Ascending aorta (tissue), 2 donors: ENCODE measurements at regions not wholly inside any gene's neighbourhood (a gene's known extent, or its start where the extent isn't known, plus 50 kb on each side); places are given as distances from the start of the nearest gene placed in this dataset.

Source experiments
- DNase-seq, 2 donors: peaks; one replicate each; pipeline ENCODE4 v3.0.0-alpha.2; 2019; ENCODE audit warnings: low spot score in 2 of 2
- H3K27ac ChIP-seq, 2 donors: fragments of 200-600 bp; sonication (generic); one replicate each; pipeline ENCODE4 v1.5.1; 2016 to 2017; ENCODE audit warnings: mild to moderate bottlenecking in 1 of 2
- H3K27me3 ChIP-seq: fragments of 200-600 bp; sonication (generic); one replicate; pipeline ENCODE4 v1.5.1; 2017
- H3K36me3 ChIP-seq, 2 donors: fragments of 200-600 bp; sonication (generic); one replicate each; pipeline ENCODE4 v1.5.1; 2016
- H3K4me1 ChIP-seq, 2 donors: fragments of 200-600 bp; sonication (generic); one replicate each; pipeline ENCODE4 v1.5.1; 2016 to 2017; ENCODE audit warnings: mild to moderate bottlenecking in 1 of 2
- H3K4me3 ChIP-seq, 2 donors: fragments of 200-600 bp; sonication (generic); one replicate each; pipeline ENCODE4 v1.5.1; 2016 to 2017; ENCODE audit warnings: mild to moderate bottlenecking in 1 of 2
- H3K9me3 ChIP-seq, 2 donors: fragments of 200-600 bp; sonication (generic); one replicate each; pipeline ENCODE4 v1.5.1; 2016
- intact Hi-C: fragments of 100-400 bp; cut with DNase I; formaldehyde crosslinking; loops from one replicate; pipeline ENCODE4 v1.15.1; 2023
- TF ChIP-seq, protein P1 (sequence below), 3 experiments: fragments of 200-600 bp in 2 of 3; fragments of 450-650 bp in 1 of 3; sonication (generic) in 2 of 3; IDR thresholded peaks; one replicate each; pipeline ENCODE4 v1.5.1; 2016 to 2019; ENCODE audit warnings: antibody characterized with exemption in 3 of 3, mild to moderate bottlenecking in 1 of 3, moderate library complexity in 1 of 3

DNA sequence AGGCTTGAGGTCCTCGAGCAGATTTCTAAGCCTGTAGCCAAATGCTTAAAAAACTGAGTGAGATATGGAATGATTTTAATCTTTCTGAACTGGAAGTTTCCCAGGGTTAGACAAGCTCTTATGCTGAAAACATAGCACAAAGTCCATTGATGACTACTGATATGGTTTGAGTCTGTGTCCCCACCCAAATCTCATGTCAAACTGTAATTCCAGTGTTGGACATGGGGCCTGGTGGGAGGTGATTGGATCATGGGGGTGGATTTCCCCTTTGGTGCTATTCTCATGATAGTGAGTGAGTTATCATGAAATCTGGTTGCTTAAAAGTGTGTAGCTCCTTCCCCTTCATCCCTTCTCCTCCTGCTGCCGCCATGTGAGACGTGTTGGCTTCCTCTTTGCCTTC is 454.9 kb downstream of the SPRY1 start:
- Histone ChIP-seq H3K4me3 (no peak overlapping the region), H3K36me3 (no peaks in the 10 kb centered on the region), H3K27ac (no peak overlapping the region), H3K9me3 (no peaks in the 10 kb centered on the region), H3K4me1 (no peaks in the 10 kb centered on the region), H3K27me3 (no peaks in the 10 kb centered on the region)
- no peak for DNase-seq
- TF ChIP-seq, protein P1, sequence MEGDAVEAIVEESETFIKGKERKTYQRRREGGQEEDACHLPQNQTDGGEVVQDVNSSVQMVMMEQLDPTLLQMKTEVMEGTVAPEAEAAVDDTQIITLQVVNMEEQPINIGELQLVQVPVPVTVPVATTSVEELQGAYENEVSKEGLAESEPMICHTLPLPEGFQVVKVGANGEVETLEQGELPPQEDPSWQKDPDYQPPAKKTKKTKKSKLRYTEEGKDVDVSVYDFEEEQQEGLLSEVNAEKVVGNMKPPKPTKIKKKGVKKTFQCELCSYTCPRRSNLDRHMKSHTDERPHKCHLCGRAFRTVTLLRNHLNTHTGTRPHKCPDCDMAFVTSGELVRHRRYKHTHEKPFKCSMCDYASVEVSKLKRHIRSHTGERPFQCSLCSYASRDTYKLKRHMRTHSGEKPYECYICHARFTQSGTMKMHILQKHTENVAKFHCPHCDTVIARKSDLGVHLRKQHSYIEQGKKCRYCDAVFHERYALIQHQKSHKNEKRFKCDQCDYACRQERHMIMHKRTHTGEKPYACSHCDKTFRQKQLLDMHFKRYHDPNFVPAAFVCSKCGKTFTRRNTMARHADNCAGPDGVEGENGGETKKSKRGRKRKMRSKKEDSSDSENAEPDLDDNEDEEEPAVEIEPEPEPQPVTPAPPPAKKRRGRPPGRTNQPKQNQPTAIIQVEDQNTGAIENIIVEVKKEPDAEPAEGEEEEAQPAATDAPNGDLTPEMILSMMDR (IDR thresholded peaks at IDR 0.05): no peak
- intact Hi-C loops: no loop called here

DNA sequence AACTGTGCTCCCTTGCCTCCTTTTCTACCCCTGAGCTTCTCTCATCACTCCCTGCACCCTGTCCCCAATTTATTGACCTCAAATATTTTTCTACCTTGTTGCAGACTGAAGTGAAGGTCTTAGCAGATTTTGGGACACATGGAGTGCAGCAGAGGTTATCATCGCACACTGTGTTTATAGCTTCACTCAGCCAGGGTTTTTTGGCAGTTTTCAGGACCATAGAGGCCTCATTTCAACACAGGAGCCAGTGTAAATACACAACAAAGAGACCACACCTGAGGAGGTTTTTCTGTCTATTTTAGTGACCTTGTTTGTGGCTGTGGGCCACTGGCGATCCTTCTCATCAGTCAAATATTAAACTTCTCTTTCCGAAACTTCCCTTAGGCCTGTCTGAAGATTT is 457.1 kb downstream of the SPRY1 start:
- intact Hi-C loops: no loop called here
- H3K27me3 ChIP-seq: no peaks in the 10 kb centered on the region
- H3K4me3 ChIP-seq: no peak overlapping the region
- H3K9me3 ChIP-seq: no peaks in the 10 kb centered on the region
- DNase-seq: no peak
- TF ChIP-seq, protein P1 (IDR thresholded peaks at IDR 0.05): no peak
- no peaks in the 10 kb centered on the region for H3K36me3 ChIP-seq
- H3K4me1 ChIP-seq: peaks cover 0 to 5% of the 10 kb centered on the region in 2 donors
- no peak overlapping the region for H3K27ac ChIP-seq

DNA sequence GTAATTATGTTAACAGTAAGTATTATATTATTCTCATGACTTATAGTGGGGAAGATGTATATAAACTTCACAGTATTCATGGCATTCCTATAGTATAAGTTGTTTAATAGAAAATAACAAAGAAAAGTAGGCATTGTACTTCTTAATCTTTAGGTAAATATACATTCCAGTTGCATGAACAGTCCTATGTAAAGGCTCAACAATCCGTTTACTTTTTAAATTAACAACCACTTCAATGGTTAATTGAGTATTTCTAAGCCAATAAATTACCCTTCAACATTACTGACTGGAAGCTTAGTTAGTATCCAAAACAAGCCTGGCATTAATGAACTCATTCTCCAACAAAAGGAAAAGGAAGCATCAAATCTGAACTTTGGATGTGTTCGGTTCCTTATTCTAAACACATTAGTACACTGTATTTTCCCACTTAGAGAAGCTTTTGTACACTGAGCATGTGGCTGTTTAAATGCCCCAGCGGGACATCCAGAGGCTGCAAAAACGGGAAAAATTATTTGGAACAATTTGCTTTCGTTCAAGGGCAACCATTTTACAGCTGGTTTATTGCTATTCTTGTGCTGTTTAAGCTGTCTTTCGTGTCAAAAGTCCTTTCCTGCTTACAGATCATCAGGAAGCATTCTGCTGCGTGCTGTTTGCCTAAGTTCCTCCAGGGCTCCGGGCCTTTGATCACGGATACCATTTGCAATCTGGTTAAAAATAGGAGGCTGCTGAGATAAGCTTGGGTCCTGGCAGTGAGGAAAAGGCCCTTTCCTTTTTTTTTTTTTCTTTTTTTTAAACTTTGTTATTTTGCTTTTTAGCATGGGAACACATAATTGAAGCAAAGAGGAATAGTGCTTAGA is 460.3 kb downstream of the SPRY1 start:
- peak overlapping the region; percentile 42 to 51 for H3K27ac ChIP-seq
- no peaks in the 10 kb centered on the region for H3K27me3 ChIP-seq
- peak overlapping the region; percentile 9 to 38 for H3K4me3 ChIP-seq
- no peak for DNase-seq
- H3K4me1 ChIP-seq: peaks cover 0 to 5% of the 10 kb centered on the region in 2 donors
- intact Hi-C loops: no loop called here
- TF ChIP-seq, protein P1 (IDR thresholded peaks at IDR 0.05): peak in 1 of 3 experiments; percentile 7
- H3K9me3 ChIP-seq: no peaks in the 10 kb centered on the region
- H3K36me3 ChIP-seq: no peaks in the 10 kb centered on the region

DNA sequence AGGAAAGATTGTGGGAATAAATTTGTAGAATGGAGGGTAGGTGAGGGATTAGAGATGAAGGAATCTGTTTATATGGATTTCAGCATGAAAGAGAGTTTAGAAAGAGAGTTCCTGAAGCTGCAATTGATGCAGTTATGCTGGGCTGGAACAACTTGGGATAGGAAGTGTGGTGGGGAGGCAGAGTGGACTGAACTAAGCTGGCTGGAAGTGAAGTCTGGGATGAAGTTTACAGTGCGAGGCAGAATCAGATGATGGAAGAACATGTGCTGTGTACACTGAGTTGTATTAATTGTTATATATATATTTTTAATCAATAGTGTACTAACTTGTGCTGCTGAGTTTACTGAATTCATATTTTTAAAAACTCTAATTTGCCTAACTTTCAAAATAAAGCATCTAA is 461.9 kb downstream of the SPRY1 start:
- Histone ChIP-seq H3K4me1 (peaks cover 0 to 5% of the 10 kb centered on the region in 2 donors), H3K27ac (no peak overlapping the region), H3K27me3 (no peaks in the 10 kb centered on the region), H3K4me3 (no peak overlapping the region), H3K9me3 (no peaks in the 10 kb centered on the region), H3K36me3 (no peaks in the 10 kb centered on the region)
- intact Hi-C loops: no loop called here
- TF ChIP-seq, protein P1 (IDR thresholded peaks at IDR 0.05): no peak
- DNase-seq: no peak

DNA sequence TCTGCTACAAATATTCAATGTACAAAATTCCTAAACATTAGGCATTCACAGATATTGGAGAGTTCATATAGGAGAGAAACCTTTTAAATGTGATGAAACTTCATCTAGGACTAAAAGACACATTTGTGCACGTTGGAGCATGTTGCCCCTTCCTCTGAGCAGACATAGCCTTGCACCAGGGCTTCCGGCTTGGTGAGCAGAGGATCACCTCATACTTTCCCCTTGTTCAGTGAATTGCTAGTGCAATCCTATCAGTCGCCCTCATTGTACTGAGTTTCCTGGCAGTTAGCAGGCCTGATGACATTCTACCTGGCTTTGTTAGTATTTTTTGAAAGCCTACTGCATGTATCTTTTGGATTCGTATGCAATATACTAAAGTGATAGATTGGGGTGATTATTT is 466.2 kb downstream of the SPRY1 start:
- Histone ChIP-seq H3K4me3 (no peak overlapping the region), H3K4me1 (no peaks in the 10 kb centered on the region), H3K27me3 (no peaks in the 10 kb centered on the region), H3K9me3 (no peaks in the 10 kb centered on the region), H3K36me3 (no peaks in the 10 kb centered on the region), H3K27ac (no peak overlapping the region)
- DNase-seq: no peak
- TF ChIP-seq, protein P1 (IDR thresholded peaks at IDR 0.05): no peak
- intact Hi-C loops: no loop called here
